SK-N-MC (cell line): ENCODE measurements at regions not wholly inside any gene's neighbourhood (a gene's known extent, or its start where the extent isn't known, plus 50 kb on each side); places are given as distances from the start of the nearest gene placed in this dataset.
"Not testable (repeated sequence)": the region's sequence is repeated elsewhere in the genome, so short reads cannot be mapped to it uniquely, and the experiment has no call there.

Source experiments
- DNase-seq: peaks from one replicate; pipeline ENCODE4 v3.0.0-alpha.2; 2011; ENCODE audit warnings: low read depth, low spot score
- H3K27ac ChIP-seq: fragments of 200-600 bp; sonication (generic); 2 replicates; pipeline ENCODE4 v1.5.1; 2016; ENCODE audit warnings: mixed run types
- H3K36me3 ChIP-seq: fragments of 200-600 bp; sonication (generic); 2 replicates; pipeline ENCODE4 v1.6.1; 2017; ENCODE audit warnings: antibody characterized with exemption, low read length, mixed read lengths; ENCODE audit not compliant: insufficient read depth
- H3K4me3 ChIP-seq: fragments of 200-600 bp; sonication (generic); 2 replicates; pipeline ENCODE4 v1.5.1; 2016
- H3K9ac ChIP-seq: fragments of 200-600 bp; sonication (generic); 2 replicates; pipeline ENCODE4 v1.8.0; 2017; ENCODE audit warnings: mixed run types, mixed read lengths; ENCODE audit not compliant: insufficient read length
- H3K9me3 ChIP-seq: fragments of 200-600 bp; sonication (generic); 2 replicates; pipeline ENCODE4 v1.6.1; 2017; ENCODE audit warnings: low read depth, mild to moderate bottlenecking, antibody characterized with exemption, low read length, moderate library complexity, mixed read lengths
- EZH2 ChIP-seq: fragments of 200-600 bp; sonication (generic); IDR thresholded peaks from one replicate; pipeline ENCODE4 v1.6.1; 2017; ENCODE audit warnings: antibody characterized with exemption
- FOXP2 ChIP-seq: optimal IDR thresholded peaks from 2 replicates; pipeline ENCODE3; 2011; ENCODE audit warnings: mild to moderate bottlenecking, moderate library complexity; ENCODE audit not compliant: insufficient read depth; ENCODE audit errors: extremely low read length, control extremely low read depth
- POLR2AphosphoS5 ChIP-seq: IDR thresholded peaks from 2 replicates; pipeline ENCODE4 v1.6.1; 2012; ENCODE audit warnings: mild to moderate bottlenecking, low read depth, low read length, borderline replicate concordance

- Histone ChIP-seq H3K27ac (no peak overlapping the region), H3K4me3 (no peak overlapping the region), H3K9ac (no peak overlapping the region), H3K36me3 (no peaks in the 10 kb centered on the region), H3K9me3 (no peaks in the 10 kb centered on the region; the same call in 1 of the 2 replicates)
- no peak for DNase-seq
- TF ChIP-seq EZH2 (no peak), FOXP2 (no peak), POLR2AphosphoS5 (no peak)
These were observed 236.8 kb upstream of the POU5F2 start for GRCh38 chr5:93978222-93978621.

- Histone ChIP-seq H3K27ac (no peak overlapping the region), H3K9ac (no peak overlapping the region), H3K36me3 (no peaks in the 10 kb centered on the region), H3K4me3 (no peak overlapping the region), H3K9me3 (no peaks in the 10 kb centered on the region)
- DNase-seq: no peak
- no peak for TF ChIP-seq FOXP2
- no peak for TF ChIP-seq EZH2
- TF ChIP-seq POLR2AphosphoS5: no peak
These were observed 226.5 kb upstream of the POU5F2 start for GRCh38 chr5:93967923-93968322.

- Histone ChIP-seq H3K9me3 (no peaks in the 10 kb centered on the region), H3K36me3 (no peaks in the 10 kb centered on the region), H3K9ac (no peak overlapping the region), H3K27ac (no peak overlapping the region), H3K4me3 (no peak overlapping the region)
- DNase-seq: no peak
- TF ChIP-seq POLR2AphosphoS5 (no peak), EZH2 (no peak), FOXP2 (no peak)
These were observed 223.0 kb upstream of the POU5F2 start for GRCh38 chr5:93964421-93964820.

- no peak for DNase-seq
- TF ChIP-seq FOXP2 (no peak), POLR2AphosphoS5 (no peak), EZH2 (no peak)
- H3K27ac ChIP-seq: no peak overlapping the region
These were observed 218.6 kb upstream of the POU5F2 start for GRCh38 chr5:93960042-93960441.

GRCh38 chr5:93956006-93956405 lies 214.6 kb upstream of the POU5F2 start:
- H3K9me3 ChIP-seq: no peaks in the 10 kb centered on the region
- no peak overlapping the region for H3K9ac ChIP-seq
- no peak overlapping the region for H3K27ac ChIP-seq
- H3K36me3 ChIP-seq: no peaks in the 10 kb centered on the region
- TF ChIP-seq POLR2AphosphoS5 (no peak), EZH2 (no peak), FOXP2 (no peak)
- DNase-seq: no peak
- no peak overlapping the region for H3K4me3 ChIP-seq

More at GRCh38 chr5:93960042-93960441, 218.6 kb upstream of the POU5F2 start:
- Histone ChIP-seq H3K9ac (no peak overlapping the region), H3K4me3 (no peak overlapping the region), H3K36me3 (no peaks in the 10 kb centered on the region), H3K9me3 (no peaks in the 10 kb centered on the region)

- no peak overlapping the region for H3K27ac ChIP-seq
- no peaks in the 10 kb centered on the region for H3K9me3 ChIP-seq
- TF ChIP-seq FOXP2: no peak
- no peak for TF ChIP-seq EZH2
- TF ChIP-seq POLR2AphosphoS5: no peak
- no peak for DNase-seq
- no peak overlapping the region for H3K4me3 ChIP-seq
- H3K36me3 ChIP-seq: no peaks in the 10 kb centered on the region
- no peak overlapping the region for H3K9ac ChIP-seq
These were observed 213.1 kb upstream of the POU5F2 start for GRCh38 chr5:93954421-93955069.

GRCh38 chr5:93953442-93953841 lies 212.0 kb upstream of the POU5F2 start:
- no peaks in the 10 kb centered on the region for H3K9me3 ChIP-seq
- no peak for TF ChIP-seq EZH2
- TF ChIP-seq FOXP2: no peak
- TF ChIP-seq POLR2AphosphoS5: no peak
- H3K36me3 ChIP-seq: no peaks in the 10 kb centered on the region
- DNase-seq: no peak
- H3K4me3 ChIP-seq: no peak overlapping the region
- no peak overlapping the region for H3K9ac ChIP-seq
- no peak overlapping the region for H3K27ac ChIP-seq

- no peaks in the 10 kb centered on the region for H3K9me3 ChIP-seq
- no peak overlapping the region for H3K9ac ChIP-seq
- H3K4me3 ChIP-seq: no peak overlapping the region
- no peak overlapping the region for H3K27ac ChIP-seq
- no peak for DNase-seq
- no peaks in the 10 kb centered on the region for H3K36me3 ChIP-seq
- TF ChIP-seq POLR2AphosphoS5 (no peak), FOXP2 (no peak), EZH2 (no peak)
These were observed 200.5 kb upstream of the POU5F2 start for GRCh38 chr5:93941897-93942296.

GRCh38 chr5:93933269-93933668 lies 191.9 kb upstream of the POU5F2 start:
- not testable (repeated sequence) for H3K9ac ChIP-seq, DNase-seq, H3K27ac ChIP-seq, H3K9me3 ChIP-seq, H3K36me3 ChIP-seq, H3K4me3 ChIP-seq
